DND-41 (cell line): ENCODE measurements at regions not wholly inside any gene's neighbourhood (a gene's known extent, or its start where the extent isn't known, plus 50 kb on each side); places are given as distances from the start of the nearest gene placed in this dataset.

Experiments used
- ATAC-seq: fragments of 200-7000 bp; cut with Tn5 transposase; 3 replicates; pipeline ENCODE4 v1.9.1; 2021; ENCODE audit warnings: low read depth; ENCODE audit not compliant: insufficient read depth
- DNase-seq: peaks from one replicate; pipeline ENCODE4 v3.0.0-alpha.2; 2020
- H2AFZ ChIP-seq: 2 replicates; pipeline ENCODE4 v1.6.0; 2012; ENCODE audit warnings: low read depth, low read length
- H3K27ac ChIP-seq: 2 replicates; pipeline ENCODE4 v1.5.1; 2012; ENCODE audit warnings: low read length, inconsistent platforms
- H3K27me3 ChIP-seq: fragments of 200-600 bp; sonication (generic); 2 replicates; pipeline ENCODE4 v1.6.0; 2012; ENCODE audit warnings: low read length, mild to moderate bottlenecking, inconsistent platforms; ENCODE audit not compliant: insufficient read depth, poor library complexity
- H3K36me3 ChIP-seq: 2 replicates; pipeline ENCODE4 v1.5.1; 2012; ENCODE audit warnings: low read length, inconsistent platforms; ENCODE audit not compliant: insufficient read depth
- H3K4me1 ChIP-seq: 2 replicates; pipeline ENCODE4 v1.5.1; 2012; ENCODE audit warnings: mild to moderate bottlenecking, low read length; ENCODE audit not compliant: insufficient read depth
- H3K4me2 ChIP-seq: 2 replicates; pipeline ENCODE4 v1.6.0; 2012; ENCODE audit warnings: mild to moderate bottlenecking, moderate library complexity, low read length, inconsistent platforms; ENCODE audit not compliant: insufficient read depth
- H3K4me3 ChIP-seq, 2 experiments: fragments of 200-600 bp in 1 of 2; shearing (Covaris generic) in 1 of 2; 2 replicates each; pipeline ENCODE4 v1.5.1; 2012 to 2016; ENCODE audit warnings: inconsistent platforms in 2 of 2, low read length in 2 of 2, mild to moderate bottlenecking in 2 of 2, low read depth in 1 of 2, moderate library complexity in 1 of 2
- H3K79me2 ChIP-seq: 2 replicates; pipeline ENCODE4 v1.6.0; 2012; ENCODE audit warnings: low read length, inconsistent platforms; ENCODE audit not compliant: insufficient read depth
- H3K9ac ChIP-seq: 2 replicates; pipeline ENCODE4 v1.6.0; 2012; ENCODE audit warnings: low read depth, mild to moderate bottlenecking, inconsistent platforms, low read length, moderate library complexity
- H3K9me3 ChIP-seq: 2 replicates; pipeline ENCODE4 v1.5.1; 2012; ENCODE audit warnings: low read length, moderate library complexity, mild to moderate bottlenecking, inconsistent platforms; ENCODE audit not compliant: insufficient read depth, severe bottlenecking
- H4K20me1 ChIP-seq: 2 replicates; pipeline ENCODE4 v1.6.0; 2012; ENCODE audit warnings: low read length; ENCODE audit not compliant: insufficient read depth
- CTCF ChIP-seq: IDR thresholded peaks from 2 replicates; pipeline ENCODE4 v1.5.1; 2012; ENCODE audit warnings: borderline replicate concordance, low read length, moderate library complexity, mild to moderate bottlenecking; ENCODE audit not compliant: poor library complexity, severe bottlenecking; ENCODE audit errors: extremely low read depth
- EZH2 ChIP-seq: IDR thresholded peaks from 3 replicates; pipeline ENCODE4 v1.6.1; 2012; ENCODE audit warnings: borderline replicate concordance, low read depth, mild to moderate bottlenecking, moderate library complexity, low read length, inconsistent platforms; ENCODE audit not compliant: severe bottlenecking

- Histone ChIP-seq H3K9ac (no peak overlapping the region), H2AFZ (no peak overlapping the region), H3K4me1 (no peaks in the 10 kb centered on the region), H3K4me3 (no peak overlapping the region), H3K79me2 (no peaks in the 10 kb centered on the region), H4K20me1 (no peaks in the 10 kb centered on the region), H3K27ac (no peak overlapping the region), H3K27me3 (no peaks in the 10 kb centered on the region), H3K4me2 (no peak overlapping the region), H3K36me3 (no peaks in the 10 kb centered on the region), H3K9me3 (no peaks in the 10 kb centered on the region)
- no peak for DNase-seq
- ATAC-seq = no peak
- TF ChIP-seq CTCF (no peak), EZH2 (no peak)
Measured at GRCh38 chr15:47566610-47567009, 150.7 kb upstream of the SEMA6D start.

GRCh38 chr15:47568030-47568429 is 149.3 kb upstream of the SEMA6D start:
- TF ChIP-seq EZH2 = no peak
- no peak for TF ChIP-seq CTCF
- Histone ChIP-seq H3K4me3 (no peak overlapping the region), H4K20me1 (no peaks in the 10 kb centered on the region), H3K4me2 (no peak overlapping the region), H3K27me3 (no peaks in the 10 kb centered on the region), H3K9me3 (no peaks in the 10 kb centered on the region), H3K4me1 (no peaks in the 10 kb centered on the region), H3K36me3 (no peaks in the 10 kb centered on the region), H3K9ac (no peak overlapping the region), H3K79me2 (no peaks in the 10 kb centered on the region), H2AFZ (no peak overlapping the region), H3K27ac (no peak overlapping the region)
- no peak for ATAC-seq
- DNase-seq = no peak

GRCh38 chr15:47570044-47570443 is 147.3 kb upstream of the SEMA6D start:
- no peaks in the 10 kb centered on the region for H3K36me3 ChIP-seq
- no peak overlapping the region for H3K4me2 ChIP-seq
- H3K4me1 ChIP-seq = no peaks in the 10 kb centered on the region
- H3K27ac ChIP-seq = no peak overlapping the region
- no peaks in the 10 kb centered on the region for H3K27me3 ChIP-seq
- no peaks in the 10 kb centered on the region for H3K9me3 ChIP-seq
- TF ChIP-seq EZH2 (no peak), CTCF (no peak)
- H3K4me3 ChIP-seq = no peak overlapping the region
- H3K9ac ChIP-seq = no peak overlapping the region
- H3K79me2 ChIP-seq = no peaks in the 10 kb centered on the region
- no peak overlapping the region for H2AFZ ChIP-seq
- no peak for DNase-seq
- ATAC-seq = no peak
- H4K20me1 ChIP-seq = no peaks in the 10 kb centered on the region

GRCh38 chr15:47570451-47570850 is 146.9 kb upstream of the SEMA6D start:
- Histone ChIP-seq H3K4me2 (no peak overlapping the region), H3K27me3 (no peaks in the 10 kb centered on the region), H2AFZ (no peak overlapping the region), H3K9ac (no peak overlapping the region), H3K4me3 (no peak overlapping the region), H3K9me3 (no peaks in the 10 kb centered on the region), H3K36me3 (no peaks in the 10 kb centered on the region), H3K79me2 (no peaks in the 10 kb centered on the region), H3K4me1 (no peaks in the 10 kb centered on the region), H4K20me1 (no peaks in the 10 kb centered on the region), H3K27ac (no peak overlapping the region)
- ATAC-seq (no peak), DNase-seq (no peak)
- no peak for TF ChIP-seq CTCF
- no peak for TF ChIP-seq EZH2
